ENCODE measurements at regions not wholly inside any gene's neighbourhood (a gene's known extent, or its start where the extent isn't known, plus 50 kb on each side); places are given as distances from the start of the nearest gene placed in this dataset.

- TF ChIP-seq SUZ12 (IDR thresholded peaks at IDR 0.05; ENCODE audit: extremely low read depth, insufficient read depth, insufficient read length) (no peak), ZNF274 (IDR thresholded peaks at IDR 0.05; ENCODE audit: low read depth, low read length) (no peak)
Measured at GRCh38 chr1:68319907-68320306, 87.6 kb upstream of the WLS start.

All from NT2/D1 (cell line).